H1 (cell line): ENCODE measurements at regions not wholly inside any gene's neighbourhood (a gene's known extent, or its start where the extent isn't known, plus 50 kb on each side); places are given as distances from the start of the nearest gene placed in this dataset.
A peak's percentile ranks its signal among the peaks of the same experiment; 100 is the strongest.

Experiments
- CTCF ChIA-PET: fragments of 300-600 bp; sonication (Branson Sonifier 250); formaldehyde crosslinking; loops from one replicate; lab custom pipeline; 2021; ENCODE audit not compliant: partially characterized antibody; lab: Charles Lee
- POLR2A ChIA-PET: fragments of 300-600 bp; sonication (Branson Sonifier 250); formaldehyde crosslinking; loops from one replicate; lab custom pipeline; 2021; ENCODE audit warnings: inconsistent platforms; ENCODE audit not compliant: partially characterized antibody; lab: Charles Lee
- DNase-seq, 2 experiments: peaks; one replicate each; pipeline versions ENCODE4 v3.0.0 to v3.0.0-alpha.2; 2010 to 2022; ENCODE audit warnings: low spot score in 2 of 2, low read depth in 1 of 2, mixed read lengths in 1 of 2
- FAIRE-seq: peaks from 2 replicates; lab custom pipeline; 2011; peaks lifted over from hg19 to GRCh38; lab: Jason Lieb, UNC
- H2AFZ ChIP-seq: 2 replicates; pipeline ENCODE4 v1.8.1; 2012; ENCODE audit warnings: low read length, inconsistent platforms
- H2AK5ac ChIP-seq: 2 replicates; pipeline ENCODE4 v1.6.1; 2013; ENCODE audit warnings: low read depth, low read length
- H2BK120ac ChIP-seq: replicated peaks from 2 replicates; pipeline ENCODE3; 2013; ENCODE audit warnings: low read depth, low read length, inconsistent platforms
- H2BK12ac ChIP-seq: 2 replicates; pipeline ENCODE4 v1.6.1; 2013; ENCODE audit warnings: low read depth, low read length
- H2BK15ac ChIP-seq: 2 replicates; pipeline ENCODE4 v1.6.1; 2013; ENCODE audit warnings: low read length
- H2BK20ac ChIP-seq: 2 replicates; pipeline ENCODE4 v1.6.1; 2013; ENCODE audit warnings: low read length
- H2BK5ac ChIP-seq: 2 replicates; pipeline ENCODE4 v1.6.1; 2013; ENCODE audit warnings: low read depth, low read length
- H3K14ac ChIP-seq: 2 replicates; pipeline ENCODE4 v1.6.1; 2013; ENCODE audit warnings: inconsistent platforms; ENCODE audit not compliant: insufficient read length
- H3K18ac ChIP-seq: 2 replicates; pipeline ENCODE4 v1.6.1; 2013; ENCODE audit warnings: low read length; ENCODE audit errors: extremely low read depth
- H3K23ac ChIP-seq: 2 replicates; pipeline ENCODE4 v1.6.1; 2013; ENCODE audit warnings: inconsistent platforms; ENCODE audit not compliant: insufficient read length
- H3K23me2 ChIP-seq: 2 replicates; pipeline ENCODE4 v1.6.1; 2013; ENCODE audit warnings: low read depth, low read length
- H3K27ac ChIP-seq: 2 replicates; pipeline ENCODE4 v1.6.1; 2011; ENCODE audit warnings: low read depth, low read length, inconsistent platforms
- H3K27me3 ChIP-seq, 4 experiments: replicated peaks in 1 of 4; 1 replicate in 1 of 4; 2 replicates in 3 of 4; pipeline versions ENCODE4 v1.6.1 to v1.8.1; 2011 to 2013; ENCODE audit warnings: low read length in 3 of 4, mild to moderate bottlenecking in 3 of 4, inconsistent platforms in 2 of 4, mixed read lengths in 2 of 4, moderate library complexity in 1 of 4; ENCODE audit not compliant: control insufficient read depth in 3 of 4, insufficient read depth in 3 of 4; ENCODE audit errors: extremely low read depth in 1 of 4
- H3K36me3 ChIP-seq, 4 experiments: 2 replicates each; pipeline versions ENCODE4 v1.6.1 to v1.8.1; 2011 to 2013; ENCODE audit warnings: mild to moderate bottlenecking in 4 of 4, low read length in 3 of 4, moderate library complexity in 2 of 4, control low read depth in 1 of 4, inconsistent platforms in 1 of 4; ENCODE audit not compliant: insufficient read depth in 4 of 4, control insufficient read depth in 2 of 4
- H3K4ac ChIP-seq: replicated peaks from 2 replicates; pipeline ENCODE3; 2013; ENCODE audit warnings: low read length, low read depth, mixed read lengths, inconsistent platforms; ENCODE audit not compliant: insufficient read length
- H3K4me1 ChIP-seq, 4 experiments: replicated peaks in 1 of 4; 1 replicate in 1 of 4; 2 replicates in 3 of 4; pipeline versions ENCODE4 v1.6.1 to v1.8.1; 2011 to 2013; ENCODE audit warnings: low read length in 3 of 4, inconsistent platforms in 2 of 4, mixed read lengths in 1 of 4; ENCODE audit not compliant: insufficient read depth in 4 of 4, control insufficient read depth in 3 of 4
- H3K4me2 ChIP-seq, 2 experiments: 2 replicates each; pipeline versions ENCODE4 v1.6.1 to v1.8.1; 2011 to 2013; ENCODE audit warnings: low read depth in 2 of 2, low read length in 2 of 2, control low read depth in 1 of 2, inconsistent platforms in 1 of 2, mild to moderate bottlenecking in 1 of 2; ENCODE audit not compliant: insufficient read depth in 1 of 2
- H3K4me3 ChIP-seq, 4 experiments: fragments of 200-600, 300-600 bp in 1 of 4; sonication (generic), shearing (Covaris generic), sonication (Bioruptor Twin) in 1 of 4; 2 replicates each; pipeline versions ENCODE4 v1.5.1 to v1.8.1; 2011 to 2016; ENCODE audit warnings: low read length in 4 of 4, low read depth in 3 of 4, control low read depth in 2 of 4, inconsistent platforms in 2 of 4, mild to moderate bottlenecking in 2 of 4, mixed read lengths in 1 of 4, moderate library complexity in 1 of 4; ENCODE audit not compliant: insufficient read depth in 2 of 4; ENCODE audit errors: extremely low read depth in 1 of 4
- H3K56ac ChIP-seq: replicated peaks from 2 replicates; pipeline ENCODE3; 2013; ENCODE audit warnings: low read depth, mild to moderate bottlenecking, mixed read lengths, low read length, inconsistent platforms; ENCODE audit not compliant: insufficient read length
- H3K79me1 ChIP-seq: 2 replicates; pipeline ENCODE4 v1.6.1; 2013; ENCODE audit warnings: low read depth, low read length, control low read depth
- H3K79me2 ChIP-seq, 2 experiments: 2 replicates each; pipeline versions ENCODE4 v1.6.1 to v1.8.1; 2012 to 2013; ENCODE audit warnings: low read length in 2 of 2, mild to moderate bottlenecking in 2 of 2, inconsistent platforms in 1 of 2; ENCODE audit not compliant: insufficient read depth in 2 of 2, control insufficient read depth in 1 of 2
- H3K9ac ChIP-seq, 4 experiments: replicated peaks in 1 of 4; 1 replicate in 1 of 4; 2 replicates in 3 of 4; pipeline versions ENCODE4 v1.6.1 to v1.8.1; 2011 to 2013; ENCODE audit warnings: low read depth in 3 of 4, low read length in 3 of 4, control low read depth in 2 of 4, mild to moderate bottlenecking in 2 of 4, moderate library complexity in 2 of 4, inconsistent platforms in 1 of 4; ENCODE audit errors: extremely low read depth in 1 of 4
- H3K9me3 ChIP-seq, 2 experiments: 2 replicates each; pipeline versions ENCODE4 v1.6.1 to v1.8.1; 2012 to 2013; ENCODE audit warnings: mild to moderate bottlenecking in 2 of 2, moderate library complexity in 2 of 2, control low read depth in 1 of 2, inconsistent platforms in 1 of 2, low read depth in 1 of 2, low read length in 1 of 2, mixed read lengths in 1 of 2; ENCODE audit not compliant: insufficient read depth in 2 of 2
- H4K20me1 ChIP-seq, 2 experiments: replicated peaks in 1 of 2; 2 replicates each; pipeline versions ENCODE3 to v1.8.1; 2011 to 2013; ENCODE audit warnings: inconsistent platforms in 2 of 2, low read length in 2 of 2, mild to moderate bottlenecking in 1 of 2; ENCODE audit not compliant: insufficient read depth in 2 of 2, control insufficient read depth in 1 of 2
- H4K5ac ChIP-seq: 2 replicates; pipeline ENCODE4 v1.6.1; 2013; ENCODE audit warnings: low read length, low read depth, mixed read lengths, inconsistent platforms; ENCODE audit not compliant: insufficient read length
- H4K8ac ChIP-seq: 2 replicates; pipeline ENCODE4 v1.8.0; 2013; ENCODE audit warnings: mild to moderate bottlenecking, moderate library complexity, low read length, inconsistent platforms; ENCODE audit not compliant: insufficient read depth; ENCODE audit errors: extremely low read depth
- H4K91ac ChIP-seq: replicated peaks from 2 replicates; pipeline ENCODE3; 2013; ENCODE audit warnings: low read length, mixed read lengths, inconsistent platforms; ENCODE audit not compliant: insufficient read length
- RFX5 ChIP-seq: IDR thresholded peaks from 2 replicates; pipeline ENCODE4 v1.6.1; 2011; ENCODE audit warnings: low read depth, low read length, improper control_type of control experiment, borderline replicate concordance
- WGBS, 2 experiments: shearing (Covaris generic) in 1 of 2; methylation state at CpG; one replicate each; pipeline versions ENCODE4 v1.1.6 to v1.1.7; 2013 to 2015; ENCODE audit warnings: low lambda C conversion rate in 2 of 2, mixed read lengths in 2 of 2, inconsistent platforms in 1 of 2, low coverage in 1 of 2, missing lambda C conversion rate in 1 of 2; ENCODE audit not compliant: insufficient replicate concordance in 2 of 2, insufficient coverage in 1 of 2, insufficient read length in 1 of 2; ENCODE audit errors: extremely low coverage in 1 of 2, missing lambda C conversion rate in 1 of 2; 5-methylcytosine and 5-hydroxymethylcytosine counted together

DNA sequence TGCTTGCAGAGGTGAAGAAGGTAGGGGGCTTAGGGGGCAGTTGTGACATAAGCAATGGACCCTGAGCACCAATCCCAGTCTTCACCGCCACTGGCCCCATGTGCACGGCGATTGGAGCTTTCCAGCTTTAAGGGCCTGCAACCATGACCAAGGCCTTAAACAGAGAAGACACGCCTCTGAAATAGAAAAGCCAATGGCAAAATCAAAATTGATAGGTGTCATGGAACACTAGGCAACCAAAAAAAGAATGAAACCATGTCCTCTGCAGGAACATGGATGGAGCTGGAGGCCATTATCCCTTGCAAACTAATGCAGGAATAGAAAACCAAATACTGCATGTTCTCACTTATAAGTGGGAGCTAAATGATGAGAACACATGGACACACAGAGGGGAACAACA, 146.3 kb downstream of the SCARB1 start:
- Histone ChIP-seq H3K4ac (no peak overlapping the region), H3K9ac (no peak overlapping the region), H3K36me3 (no peaks in the 10 kb centered on the region), H4K5ac (no peak overlapping the region), H2BK12ac (peak overlapping the region; percentile 42; the same call in 1 of the 2 replicates), H3K4me1 (peaks cover 0 to 3% (median 2%) of the 10 kb centered on the region in 4 experiments; a peak in 4 of 7 replicates), H4K8ac (no peak overlapping the region), H3K79me2 (no peaks in the 10 kb centered on the region), H3K14ac (no peak overlapping the region), H2AK5ac (no peak overlapping the region), H2BK15ac (no peak overlapping the region), H3K9me3 (no peaks in the 10 kb centered on the region; a peak in 1 of 4 replicates), H3K23me2 (no peaks in the 10 kb centered on the region), H3K27me3 (no peaks in the 10 kb centered on the region), H2BK20ac (no peak overlapping the region), H3K79me1 (no peaks in the 10 kb centered on the region), H4K91ac (no peak overlapping the region), H4K20me1 (peaks cover 0 to 2% of the 10 kb centered on the region in 2 experiments), H2BK5ac (no peak overlapping the region), H3K4me2 (no peak overlapping the region), H3K27ac (no peak overlapping the region), H2BK120ac (no peak overlapping the region), H3K56ac (no peak overlapping the region), H3K23ac (no peak overlapping the region), H3K4me3 (no peak overlapping the region), H3K18ac (no peak overlapping the region), H2AFZ (no peak overlapping the region)
- DNase-seq (no peak), FAIRE-seq (no peak)
- no peak for TF ChIP-seq RFX5
- CTCF ChIA-PET, result interaction anchor here (0.6 to 1.9 kb wide), 4 partner anchors 14 to 1047 kb away, joined by 3 to 5 read pairs (median 4); no protein-coding TSS in a partner anchor
- POLR2A ChIA-PET, result no interaction called here
- WGBS, 2 experiments, result 70% methylated on average over 4 of the region's 4 CpGs; no CpG with 5 or more reads in 1 of the 2 experiments
